HG03520 (cell line): ENCODE measurements at regions not wholly inside any gene's neighbourhood (a gene's known extent, or its start where the extent isn't known, plus 50 kb on each side); places are given as distances from the start of the nearest gene placed in this dataset.
"Not testable (repeated sequence)": the region's sequence is repeated elsewhere in the genome, so short reads cannot be mapped to it uniquely, and the experiment has no call there.

Source experiments
- ATAC-seq: cut with Tn5 transposase; IDR thresholded peaks from one replicate; pipeline ENCODE4 v1.9.1; 2021; ENCODE audit warnings: mild to moderate bottlenecking, moderate library complexity; ENCODE audit not compliant: unreplicated experiment

- no peak for ATAC-seq
These were observed 229.9 kb downstream of the ZNF608 start for GRCh38 chr5:124516567-124516966.

GRCh38 chr5:124515497-124516245 is 230.8 kb downstream of the ZNF608 start:
- no peak for ATAC-seq

GRCh38 chr5:124514956-124515355 is 231.5 kb downstream of the ZNF608 start:
- no peak for ATAC-seq

- ATAC-seq = no peak
These were observed 233.3 kb downstream of the ZNF608 start for GRCh38 chr5:124512952-124513632.

GRCh38 chr5:124512236-124512635 is 234.2 kb downstream of the ZNF608 start:
- no peak for ATAC-seq

GRCh38 chr5:124511791-124512190 is 234.6 kb downstream of the ZNF608 start:
- no peak for ATAC-seq

GRCh38 chr5:124507688-124508087 is 238.8 kb downstream of the ZNF608 start:
- no peak for ATAC-seq

GRCh38 chr5:124504081-124504916 is 242.1 kb downstream of the ZNF608 start:
- ATAC-seq = peak; percentile 91

GRCh38 chr5:124502551-124502950 is 243.9 kb downstream of the ZNF608 start:
- no peak for ATAC-seq

GRCh38 chr5:124499818-124500217 is 246.6 kb downstream of the ZNF608 start:
- ATAC-seq = not testable (repeated sequence)

GRCh38 chr5:124496968-124497367 is 249.5 kb downstream of the ZNF608 start:
- ATAC-seq = not testable (repeated sequence)

- ATAC-seq = no peak
These were observed 251.8 kb downstream of the ZNF608 start for GRCh38 chr5:124494540-124495116.

GRCh38 chr5:124492444-124493224 is 253.8 kb downstream of the ZNF608 start:
- ATAC-seq = no peak

GRCh38 chr5:124490315-124490714 is 256.1 kb downstream of the ZNF608 start:
- ATAC-seq = not testable (repeated sequence)

GRCh38 chr5:124481419-124481818 is 265.0 kb downstream of the ZNF608 start:
- no peak for ATAC-seq

- ATAC-seq = no peak
These were observed 265.5 kb downstream of the ZNF608 start for GRCh38 chr5:124480964-124481363.

GRCh38 chr5:124480022-124480421 is 266.4 kb downstream of the ZNF608 start:
- no peak for ATAC-seq

GRCh38 chr5:124478264-124478663 is 268.2 kb downstream of the ZNF608 start:
- no peak for ATAC-seq

GRCh38 chr5:124477577-124477976 is 268.9 kb downstream of the ZNF608 start:
- no peak for ATAC-seq

GRCh38 chr5:124477062-124477461 is 269.4 kb downstream of the ZNF608 start:
- no peak for ATAC-seq
